Adrenal gland (tissue), 5 donors: ENCODE measurements at regions not wholly inside any gene's neighbourhood (a gene's known extent, or its start where the extent isn't known, plus 50 kb on each side); places are given as distances from the start of the nearest gene placed in this dataset.

Experiments used
- CTCF ChIP-seq, 6 experiments: fragments of 450-650 bp in 4 of 6; fragments of 200-600 bp in 2 of 6; sonication (generic) in 1 of 6; IDR thresholded peaks; 1 replicate in 5 of 6; 2 replicates in 1 of 6; pipeline versions ENCODE4 v1.5.1 to v1.8.0; 2016 to 2021; ENCODE audit warnings: antibody characterized with exemption in 6 of 6, mild to moderate bottlenecking in 2 of 6, moderate library complexity in 1 of 6
- POLR2A ChIP-seq, 2 donors: fragments of 450-650 bp; IDR thresholded peaks; one replicate each; pipeline ENCODE4 v1.6.1; 2017; ENCODE audit warnings: antibody characterized with exemption in 2 of 2, mild to moderate bottlenecking in 2 of 2, moderate library complexity in 1 of 2
- donor health status: DM: no; HTN: no; CAD: no.

- TF ChIP-seq CTCF (IDR thresholded peaks at IDR 0.05) = no peak
- no peak for TF ChIP-seq POLR2A (IDR thresholded peaks at IDR 0.05)
These were observed 167.7 kb upstream of the PTCH1 start for GRCh38 chr9:95684516-95684915.
